CD14-positive monocyte (primary cell): ENCODE measurements at regions not wholly inside any gene's neighbourhood (a gene's known extent, or its start where the extent isn't known, plus 50 kb on each side); places are given as distances from the start of the nearest gene placed in this dataset.

Source experiments
- DNase-seq, 3 donors: peaks; one replicate each; pipeline ENCODE4 v3.0.0-alpha.2; 2011 to 2022
- H2AFZ ChIP-seq: 2 replicates; pipeline ENCODE4 v1.6.0; 2012; ENCODE audit warnings: mild to moderate bottlenecking, low read depth, low read length, inconsistent platforms; ENCODE audit not compliant: insufficient read depth, poor library complexity, severe bottlenecking
- H3K27ac ChIP-seq, 2 donors: 1 replicate in 1 of 2; 2 replicates in 1 of 2; pipeline ENCODE4 v1.5.1; 2012 to 2013; ENCODE audit warnings: low read length in 2 of 2, control low read depth in 1 of 2, inconsistent platforms in 1 of 2, low read depth in 1 of 2, mild to moderate bottlenecking in 1 of 2
- H3K27me3 ChIP-seq, 2 donors: one replicate each; pipeline versions ENCODE4 v1.6.0 to v1.6.1; 2011 to 2013; ENCODE audit warnings: low read length in 2 of 2; ENCODE audit not compliant: control insufficient read depth in 2 of 2, insufficient read depth in 2 of 2
- H3K36me3 ChIP-seq, 2 donors: replicated peaks in 1 of 2; 1 replicate in 1 of 2; 2 replicates in 1 of 2; pipeline versions ENCODE4 v1.5.1 to v1.6.1; 2012 to 2013; ENCODE audit warnings: low read length in 2 of 2, control low read depth in 1 of 2, inconsistent platforms in 1 of 2, mild to moderate bottlenecking in 1 of 2; ENCODE audit not compliant: insufficient read depth in 2 of 2, control insufficient read depth in 1 of 2
- H3K4me1 ChIP-seq, 2 donors: 1 replicate in 1 of 2; 2 replicates in 1 of 2; pipeline versions ENCODE4 v1.5.1 to v1.6.1; 2012 to 2013; ENCODE audit warnings: low read length in 2 of 2, control low read depth in 1 of 2, inconsistent platforms in 1 of 2, mild to moderate bottlenecking in 1 of 2, moderate library complexity in 1 of 2; ENCODE audit not compliant: insufficient read depth in 2 of 2, control insufficient read depth in 1 of 2
- H3K4me2 ChIP-seq: replicated peaks from 2 replicates; pipeline ENCODE3; 2012; ENCODE audit warnings: low read length, moderate library complexity, mild to moderate bottlenecking; ENCODE audit not compliant: poor library complexity, severe bottlenecking; ENCODE audit errors: extremely low read depth
- H3K4me3 ChIP-seq, 3 experiments: fragments of 200-600 bp in 1 of 3; sonication (generic) in 1 of 3; replicated peaks in 1 of 3; 1 replicate in 2 of 3; 2 replicates in 1 of 3; pipeline ENCODE4 v1.5.1; 2011 to 2013; ENCODE audit warnings: low read length in 3 of 3, mild to moderate bottlenecking in 3 of 3, control low read depth in 2 of 3, low read depth in 2 of 3, inconsistent platforms in 1 of 3, moderate library complexity in 1 of 3
- H3K79me2 ChIP-seq: 2 replicates; pipeline ENCODE4 v1.6.0; 2012; ENCODE audit warnings: mild to moderate bottlenecking, control low read depth, inconsistent platforms, low read length, moderate library complexity; ENCODE audit not compliant: insufficient read depth
- H3K9ac ChIP-seq: 2 replicates; pipeline ENCODE4 v1.6.0; 2017; ENCODE audit warnings: low read length, mild to moderate bottlenecking; ENCODE audit not compliant: insufficient read depth, poor library complexity, severe bottlenecking
- H3K9me3 ChIP-seq, 2 donors: replicated peaks in 1 of 2; 1 replicate in 1 of 2; 2 replicates in 1 of 2; pipeline versions ENCODE4 v1.5.1 to v1.6.1; 2012 to 2013; ENCODE audit warnings: low read length in 2 of 2, control low read depth in 1 of 2; ENCODE audit not compliant: control insufficient read depth in 1 of 2, insufficient read depth in 1 of 2
- H4K20me1 ChIP-seq: 2 replicates; pipeline ENCODE4 v1.6.0; 2012; ENCODE audit warnings: mild to moderate bottlenecking, low read length, control low read depth, moderate library complexity; ENCODE audit not compliant: insufficient read depth
- H3K27ac Mint-ChIP-seq, 7 donors: one replicate each; pipeline ENCODE4 v1.8.0; 2020; ENCODE audit warnings: mild to moderate bottlenecking in 7 of 7, mixed read lengths in 7 of 7, moderate library complexity in 6 of 7, inconsistent platforms in 2 of 7
- H3K27me3 Mint-ChIP-seq, 3 donors: one replicate each; pipeline ENCODE4 v1.8.0; 2021 to 2022; ENCODE audit warnings: low read depth in 3 of 3, mild to moderate bottlenecking in 3 of 3, mixed read lengths in 3 of 3, moderate library complexity in 3 of 3, inconsistent platforms in 1 of 3
- H3K36me3 Mint-ChIP-seq, 2 donors: one replicate each; pipeline ENCODE4 v1.8.0; 2020; ENCODE audit warnings: mixed read lengths in 2 of 2, inconsistent platforms in 1 of 2, mild to moderate bottlenecking in 1 of 2
- H3K4me1 Mint-ChIP-seq: one replicate; pipeline ENCODE4 v1.8.0; 2020; ENCODE audit warnings: mild to moderate bottlenecking, mixed read lengths
- H3K4me3 Mint-ChIP-seq, 2 donors: one replicate each; pipeline ENCODE4 v1.8.0; 2020; ENCODE audit warnings: mild to moderate bottlenecking in 2 of 2, mixed read lengths in 2 of 2, moderate library complexity in 1 of 2
- H3K9me3 Mint-ChIP-seq, 7 donors: one replicate each; pipeline ENCODE4 v1.8.0; 2020 to 2022; ENCODE audit warnings: mixed read lengths in 7 of 7, mild to moderate bottlenecking in 6 of 7, moderate library complexity in 6 of 7, inconsistent platforms in 2 of 7
- WGBS: methylation state at CpG from one replicate; pipeline ENCODE4 v1.1.5; 2013; ENCODE audit warnings: missing lambda C conversion rate; ENCODE audit not compliant: insufficient coverage; 5-methylcytosine and 5-hydroxymethylcytosine counted together
- intact Hi-C, 2 donors: fragments of 100-400 bp; cut with micrococcal nuclease; formaldehyde crosslinking; loops; one replicate each; pipeline versions ENCODE4 v1.15.0 to v1.15.1; 2023
- TF ChIP-seq, protein P1 (sequence below): fragments of 200-600 bp; IDR thresholded peaks from one replicate; pipeline ENCODE4 v1.8.0; 2022; ENCODE audit warnings: antibody characterized with exemption, mild to moderate bottlenecking

DNA sequence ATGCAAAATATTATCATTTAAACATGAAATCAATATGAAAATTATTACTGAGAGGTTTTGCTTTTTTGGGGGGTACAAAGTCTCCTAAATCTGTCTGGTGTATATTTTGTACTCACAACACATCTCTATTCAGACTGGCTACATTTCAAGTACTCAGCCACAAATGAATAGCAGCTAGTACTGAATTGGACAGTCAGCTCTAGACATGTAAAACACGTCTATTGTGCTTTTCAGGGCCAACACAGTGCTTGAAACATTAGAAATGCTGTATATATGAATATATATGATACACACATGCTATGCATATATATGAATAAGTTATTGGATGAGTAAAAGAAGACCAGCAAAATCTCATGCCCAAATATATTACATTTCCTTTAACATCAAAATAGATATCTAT lies 103.8 kb upstream of the CFAP20DC start:
- Histone ChIP-seq H3K4me2 (no peak overlapping the region), H3K36me3 (no peaks in the 10 kb centered on the region), H3K27me3 (no peaks in the 10 kb centered on the region), H3K9ac (no peak overlapping the region), H3K9me3 (peaks cover 0 to 10% of the 10 kb centered on the region in 2 donors), H3K4me1 (no peaks in the 10 kb centered on the region), H3K27ac (no peak overlapping the region), H2AFZ (no peak overlapping the region), H4K20me1 (no peaks in the 10 kb centered on the region), H3K4me3 (no peak overlapping the region), H3K79me2 (no peaks in the 10 kb centered on the region)
- no peak overlapping the region for H3K4me3 Mint-ChIP-seq
- WGBS = no CpG with 5 or more reads among the region's 1 CpG
- H3K36me3 Mint-ChIP-seq = no peaks in the 10 kb centered on the region
- no peaks in the 10 kb centered on the region for H3K4me1 Mint-ChIP-seq
- peaks cover 4 to 21% (median 13%) of the 10 kb centered on the region in 7 donors for H3K9me3 Mint-ChIP-seq
- intact Hi-C loops = no loop called here
- TF ChIP-seq, protein P1, sequence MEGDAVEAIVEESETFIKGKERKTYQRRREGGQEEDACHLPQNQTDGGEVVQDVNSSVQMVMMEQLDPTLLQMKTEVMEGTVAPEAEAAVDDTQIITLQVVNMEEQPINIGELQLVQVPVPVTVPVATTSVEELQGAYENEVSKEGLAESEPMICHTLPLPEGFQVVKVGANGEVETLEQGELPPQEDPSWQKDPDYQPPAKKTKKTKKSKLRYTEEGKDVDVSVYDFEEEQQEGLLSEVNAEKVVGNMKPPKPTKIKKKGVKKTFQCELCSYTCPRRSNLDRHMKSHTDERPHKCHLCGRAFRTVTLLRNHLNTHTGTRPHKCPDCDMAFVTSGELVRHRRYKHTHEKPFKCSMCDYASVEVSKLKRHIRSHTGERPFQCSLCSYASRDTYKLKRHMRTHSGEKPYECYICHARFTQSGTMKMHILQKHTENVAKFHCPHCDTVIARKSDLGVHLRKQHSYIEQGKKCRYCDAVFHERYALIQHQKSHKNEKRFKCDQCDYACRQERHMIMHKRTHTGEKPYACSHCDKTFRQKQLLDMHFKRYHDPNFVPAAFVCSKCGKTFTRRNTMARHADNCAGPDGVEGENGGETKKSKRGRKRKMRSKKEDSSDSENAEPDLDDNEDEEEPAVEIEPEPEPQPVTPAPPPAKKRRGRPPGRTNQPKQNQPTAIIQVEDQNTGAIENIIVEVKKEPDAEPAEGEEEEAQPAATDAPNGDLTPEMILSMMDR = no peak
- H3K27me3 Mint-ChIP-seq = no peaks in the 10 kb centered on the region
- no peak overlapping the region for H3K27ac Mint-ChIP-seq
- DNase-seq = no peak

DNA sequence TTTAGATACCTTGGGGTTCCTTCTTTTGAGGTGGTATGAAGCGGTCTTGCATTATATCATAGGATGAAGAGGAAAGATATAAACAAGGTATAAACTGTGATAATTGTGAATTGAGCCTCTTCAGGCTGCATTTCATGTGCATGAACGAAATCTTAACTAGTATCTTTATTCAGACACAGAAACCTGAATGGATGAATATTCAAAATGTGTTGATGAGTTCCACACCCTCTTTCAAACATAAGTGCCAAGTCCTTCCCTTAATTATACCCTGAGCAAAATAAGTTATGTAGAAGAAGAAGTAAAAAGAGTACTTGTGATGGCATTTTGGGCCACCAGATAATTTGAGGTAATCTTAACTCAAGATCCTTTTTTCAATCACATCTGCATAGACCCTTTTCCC lies 103.1 kb upstream of the CFAP20DC start:
- H3K4me1 ChIP-seq = no peaks in the 10 kb centered on the region
- Mint-ChIP-seq H3K4me3 (no peak overlapping the region), H3K36me3 (no peaks in the 10 kb centered on the region), H3K27ac (no peak overlapping the region), H3K27me3 (no peaks in the 10 kb centered on the region), H3K9me3 (peaks cover 4 to 23% (median 14%) of the 10 kb centered on the region in 7 donors), H3K4me1 (no peaks in the 10 kb centered on the region)
- no peak overlapping the region for H3K4me2 ChIP-seq
- no CpG with 5 or more reads among the region's 2 CpGs for WGBS
- TF ChIP-seq, protein P1 = no peak
- H3K4me3 ChIP-seq = no peak overlapping the region
- H2AFZ ChIP-seq = no peak overlapping the region
- no peaks in the 10 kb centered on the region for H3K27me3 ChIP-seq
- no peak overlapping the region for H3K9ac ChIP-seq
- H3K9me3 ChIP-seq = peaks cover 0 to 10% of the 10 kb centered on the region in 2 donors
- no peak for DNase-seq
- no peaks in the 10 kb centered on the region for H4K20me1 ChIP-seq
- intact Hi-C loops = no loop called here
- no peaks in the 10 kb centered on the region for H3K36me3 ChIP-seq
- H3K79me2 ChIP-seq = no peaks in the 10 kb centered on the region
- no peak overlapping the region for H3K27ac ChIP-seq
